GM21515 (cell line): ENCODE measurements at regions not wholly inside any gene's neighbourhood (a gene's known extent, or its start where the extent isn't known, plus 50 kb on each side); places are given as distances from the start of the nearest gene placed in this dataset.

Experiments
- ATAC-seq: cut with Tn5 transposase; IDR thresholded peaks from one replicate; pipeline ENCODE4 v1.9.1; 2021; ENCODE audit not compliant: unreplicated experiment

GRCh38 chr11:130727157-130728119 is 188.8 kb downstream of the SNX19 start:
- no peak for ATAC-seq

GRCh38 chr11:130728185-130729180 is 187.8 kb downstream of the SNX19 start:
- no peak for ATAC-seq

GRCh38 chr11:130729193-130729592 is 187.1 kb downstream of the SNX19 start:
- no peak for ATAC-seq

- ATAC-seq: no peak
Observed at GRCh38 chr11:130729678-130730300, 186.5 kb downstream of the SNX19 start.

- no peak for ATAC-seq
Observed at GRCh38 chr11:130731401-130731800, 184.9 kb downstream of the SNX19 start.

DNA sequence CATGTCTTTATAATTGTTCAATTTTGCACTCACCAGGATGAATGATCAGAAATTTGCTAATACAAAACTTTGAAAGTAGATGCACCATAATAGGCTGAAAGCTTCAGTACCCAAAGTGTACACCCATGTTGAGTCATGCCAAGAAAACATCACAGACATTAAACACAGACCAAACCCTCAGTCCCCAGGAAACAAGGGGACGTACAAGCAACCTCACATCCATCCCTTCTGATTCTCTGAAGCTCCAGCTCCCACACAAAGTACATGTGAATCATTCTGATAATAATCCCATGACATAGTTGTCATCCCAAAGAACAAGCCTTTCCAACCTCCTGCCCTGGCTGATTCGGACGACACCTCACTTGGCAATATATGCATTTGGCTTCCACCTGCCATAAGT is 183.8 kb downstream of the SNX19 start:
- no peak for ATAC-seq

DNA sequence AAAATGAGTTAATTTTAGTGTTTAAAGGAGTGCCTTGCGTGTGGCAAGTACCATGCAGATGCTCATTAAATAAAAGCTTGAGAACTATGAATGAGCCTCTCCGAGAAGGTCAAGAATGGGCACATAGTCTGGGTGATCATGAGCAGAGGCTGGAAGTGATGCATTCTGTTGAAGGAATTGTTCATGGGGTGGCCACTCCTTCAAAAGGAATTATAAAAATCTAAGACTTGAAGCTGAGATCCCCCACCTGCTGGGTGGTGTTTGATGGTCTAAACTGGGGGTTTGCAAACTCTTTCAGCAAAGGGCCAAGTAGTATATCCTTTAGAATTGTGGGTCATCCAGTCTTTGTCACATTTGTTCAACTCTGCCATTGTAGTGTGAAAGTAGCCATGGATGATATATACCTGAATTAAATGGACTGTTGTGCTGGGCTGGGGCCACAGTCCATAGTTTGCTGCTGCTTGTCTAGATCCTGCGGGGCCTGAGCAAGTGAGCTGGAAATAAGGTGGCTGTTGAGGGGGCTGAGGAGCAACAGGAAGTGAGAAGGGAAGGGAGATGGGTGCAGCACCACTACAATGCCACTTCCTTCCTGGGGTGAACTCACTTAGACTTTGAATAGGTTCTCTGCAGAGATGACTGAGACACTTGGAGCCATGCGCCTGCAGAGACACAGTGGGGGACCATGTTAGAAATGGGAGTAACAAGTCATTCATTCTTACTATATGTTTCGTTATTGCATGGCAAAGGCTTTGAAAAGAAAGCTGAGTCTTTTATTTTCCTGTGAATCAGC is 179.0 kb downstream of the SNX19 start:
- ATAC-seq: no peak

- no peak for ATAC-seq
Observed at GRCh38 chr11:130737866-130738431, 178.3 kb downstream of the SNX19 start.

DNA sequence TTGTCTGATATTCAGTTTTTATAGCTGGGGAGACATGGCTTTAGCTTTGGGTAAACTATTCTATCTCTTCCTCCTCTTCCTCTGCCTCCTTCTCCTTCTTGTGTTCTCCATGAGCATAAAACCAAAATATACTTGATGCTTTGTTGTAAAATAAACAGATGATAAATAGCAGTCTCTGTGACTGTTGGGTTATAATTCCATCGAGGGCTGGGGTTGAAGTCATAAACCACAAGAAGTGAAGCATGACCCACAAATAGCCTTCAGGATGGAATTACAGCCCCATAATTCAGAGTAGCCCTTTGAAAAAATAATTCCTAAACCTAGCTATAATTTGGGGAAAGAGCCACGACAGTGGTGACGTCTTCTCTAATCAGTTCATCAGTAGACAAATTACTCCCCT is 177.7 kb downstream of the SNX19 start:
- no peak for ATAC-seq

GRCh38 chr11:130740819-130741218 is 175.5 kb downstream of the SNX19 start:
- ATAC-seq: no peak

GRCh38 chr11:130744794-130745193 is 171.5 kb downstream of the SNX19 start:
- no peak for ATAC-seq

DNA sequence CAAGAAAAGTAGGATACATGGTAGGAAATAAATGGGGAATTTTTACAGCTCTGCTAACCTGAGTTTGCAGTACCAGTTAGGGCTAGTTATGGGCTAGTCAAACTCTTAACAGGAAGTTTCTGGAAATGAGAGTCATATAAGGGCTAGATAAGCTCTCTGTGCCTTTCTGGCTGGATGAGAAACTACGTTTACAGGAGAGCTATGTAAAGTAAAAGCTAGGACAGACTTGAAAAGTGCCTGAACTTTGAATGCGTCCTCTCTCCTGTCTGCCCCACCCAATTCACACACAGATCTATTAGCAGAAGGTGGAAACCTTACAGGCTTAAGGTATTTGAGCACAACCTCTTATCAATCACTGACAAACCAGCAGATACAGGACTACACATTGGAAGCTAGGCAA is 167.1 kb downstream of the SNX19 start:
- ATAC-seq: no peak

- ATAC-seq: no peak
Observed at GRCh38 chr11:130760515-130761125, 155.7 kb downstream of the SNX19 start.

GRCh38 chr11:130761560-130762220 is 154.6 kb downstream of the SNX19 start:
- no peak for ATAC-seq

DNA sequence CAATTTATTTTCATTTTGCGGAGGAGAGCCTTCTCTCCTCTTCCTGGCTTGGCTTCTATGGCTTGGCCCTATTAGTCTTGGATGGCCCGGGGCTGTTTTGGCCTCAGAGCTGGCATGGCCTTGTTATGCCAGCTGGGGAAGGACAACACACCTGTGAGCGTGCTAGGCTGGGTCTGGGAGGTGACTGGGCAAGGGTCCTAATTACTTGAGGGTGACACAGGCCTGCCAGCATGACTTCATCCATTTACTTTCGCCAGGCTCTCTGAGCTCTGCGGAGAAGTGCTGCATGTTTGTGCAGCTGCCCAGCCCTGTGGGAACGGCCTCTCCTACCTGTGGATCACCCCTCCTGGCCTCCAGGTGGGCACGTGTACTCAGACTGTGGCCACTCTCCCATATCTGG is 153.6 kb downstream of the SNX19 start:
- ATAC-seq: no peak

DNA sequence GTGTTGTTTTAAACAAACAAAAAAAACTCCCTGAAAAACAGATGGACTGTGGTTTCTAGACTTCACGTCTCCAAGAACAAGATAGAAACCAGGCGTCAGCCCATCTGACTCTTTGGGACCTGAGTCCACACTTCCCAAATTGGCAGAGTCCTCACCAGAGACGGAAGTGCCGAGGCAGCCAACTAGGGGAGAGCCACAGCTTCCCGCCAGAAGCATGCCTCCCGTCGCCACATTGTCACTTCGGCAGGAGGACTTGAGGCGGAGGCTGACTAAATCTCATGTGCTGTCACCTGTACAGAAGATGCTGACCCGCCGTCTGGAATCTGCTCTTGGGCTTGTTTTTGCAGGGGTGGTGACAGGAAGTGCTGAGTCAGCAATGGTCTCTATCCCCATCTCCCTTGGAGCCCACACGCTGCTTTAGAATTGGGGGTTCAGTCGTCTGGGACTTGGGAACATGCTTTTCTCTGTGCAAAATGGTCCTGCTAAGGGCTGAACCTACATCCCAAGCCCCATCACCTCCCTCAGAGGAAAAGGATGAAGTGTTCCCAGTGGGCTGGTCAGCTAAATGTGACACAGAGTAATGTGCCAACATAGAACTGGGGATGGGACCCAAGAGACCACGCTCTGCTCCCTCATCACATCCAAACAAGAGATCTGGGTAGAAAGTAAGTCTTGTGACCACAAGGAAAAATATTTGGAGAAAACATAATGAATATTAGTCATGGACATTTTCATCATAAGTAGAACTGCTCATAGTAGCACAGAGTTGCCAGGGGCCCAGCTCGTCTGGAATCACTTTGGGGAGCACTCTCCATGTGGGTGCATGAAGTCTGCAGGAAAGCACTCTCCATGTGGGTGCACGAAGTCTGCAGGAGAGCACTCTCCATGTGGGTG is 152.9 kb downstream of the SNX19 start:
- no peak for ATAC-seq

DNA sequence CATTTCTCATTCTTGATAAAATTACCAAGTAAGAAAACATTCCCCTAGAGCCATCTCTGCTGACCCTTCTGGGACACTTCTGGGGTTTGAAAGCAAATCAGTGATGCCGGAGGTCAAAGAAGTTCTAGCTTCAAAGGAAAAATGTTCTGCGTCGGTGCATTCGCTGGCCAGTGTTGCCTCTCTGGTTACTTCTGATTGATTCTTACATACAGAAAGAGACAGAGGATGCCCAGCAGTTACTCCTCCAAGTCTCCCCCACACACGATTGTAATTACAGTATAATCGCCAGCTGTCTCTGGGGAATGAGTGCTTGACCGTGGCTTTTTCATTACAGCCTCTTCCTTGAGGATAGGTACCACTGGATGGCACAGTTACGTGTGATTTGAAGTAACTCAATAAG is 150.9 kb downstream of the SNX19 start:
- no peak for ATAC-seq
